ENCODE measurements at regions not wholly inside any gene's neighbourhood (a gene's known extent, or its start where the extent isn't known, plus 50 kb on each side); places are given as distances from the start of the nearest gene placed in this dataset.

- TF ChIP-seq BACH2 (CRISPR knock-in tag; IDR thresholded peaks at IDR 0.05; ENCODE audit: borderline replicate concordance), result no peak
- no peak for TF ChIP-seq RARB (CRISPR knock-in tag; IDR thresholded peaks at IDR 0.05)
- TF ChIP-seq GLIS3 (CRISPR knock-in tag; IDR thresholded peaks at IDR 0.05), result no peak
- TF ChIP-seq ARNTL (CRISPR knock-in tag; IDR thresholded peaks at IDR 0.05; ENCODE audit: borderline replicate concordance, low read depth), result no peak
- TF ChIP-seq, protein P1, sequence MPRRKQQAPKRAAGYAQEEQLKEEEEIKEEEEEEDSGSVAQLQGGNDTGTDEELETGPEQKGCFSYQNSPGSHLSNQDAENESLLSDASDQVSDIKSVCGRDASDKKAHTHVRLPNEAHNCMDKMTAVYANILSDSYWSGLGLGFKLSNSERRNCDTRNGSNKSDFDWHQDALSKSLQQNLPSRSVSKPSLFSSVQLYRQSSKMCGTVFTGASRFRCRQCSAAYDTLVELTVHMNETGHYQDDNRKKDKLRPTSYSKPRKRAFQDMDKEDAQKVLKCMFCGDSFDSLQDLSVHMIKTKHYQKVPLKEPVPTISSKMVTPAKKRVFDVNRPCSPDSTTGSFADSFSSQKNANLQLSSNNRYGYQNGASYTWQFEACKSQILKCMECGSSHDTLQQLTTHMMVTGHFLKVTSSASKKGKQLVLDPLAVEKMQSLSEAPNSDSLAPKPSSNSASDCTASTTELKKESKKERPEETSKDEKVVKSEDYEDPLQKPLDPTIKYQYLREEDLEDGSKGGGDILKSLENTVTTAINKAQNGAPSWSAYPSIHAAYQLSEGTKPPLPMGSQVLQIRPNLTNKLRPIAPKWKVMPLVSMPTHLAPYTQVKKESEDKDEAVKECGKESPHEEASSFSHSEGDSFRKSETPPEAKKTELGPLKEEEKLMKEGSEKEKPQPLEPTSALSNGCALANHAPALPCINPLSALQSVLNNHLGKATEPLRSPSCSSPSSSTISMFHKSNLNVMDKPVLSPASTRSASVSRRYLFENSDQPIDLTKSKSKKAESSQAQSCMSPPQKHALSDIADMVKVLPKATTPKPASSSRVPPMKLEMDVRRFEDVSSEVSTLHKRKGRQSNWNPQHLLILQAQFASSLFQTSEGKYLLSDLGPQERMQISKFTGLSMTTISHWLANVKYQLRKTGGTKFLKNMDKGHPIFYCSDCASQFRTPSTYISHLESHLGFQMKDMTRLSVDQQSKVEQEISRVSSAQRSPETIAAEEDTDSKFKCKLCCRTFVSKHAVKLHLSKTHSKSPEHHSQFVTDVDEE (CRISPR knock-in tag; IDR thresholded peaks at IDR 0.05), result no peak
- no peak for TF ChIP-seq ZNF565 (CRISPR knock-in tag; conservative IDR thresholded peaks at IDR 0.05; ENCODE audit: low read depth)
- TF ChIP-seq CSRNP3 (CRISPR knock-in tag; IDR thresholded peaks at IDR 0.05), result no peak
- no peak for TF ChIP-seq ZNF70 (CRISPR knock-in tag; IDR thresholded peaks at IDR 0.05)
- TF ChIP-seq, protein P2, sequence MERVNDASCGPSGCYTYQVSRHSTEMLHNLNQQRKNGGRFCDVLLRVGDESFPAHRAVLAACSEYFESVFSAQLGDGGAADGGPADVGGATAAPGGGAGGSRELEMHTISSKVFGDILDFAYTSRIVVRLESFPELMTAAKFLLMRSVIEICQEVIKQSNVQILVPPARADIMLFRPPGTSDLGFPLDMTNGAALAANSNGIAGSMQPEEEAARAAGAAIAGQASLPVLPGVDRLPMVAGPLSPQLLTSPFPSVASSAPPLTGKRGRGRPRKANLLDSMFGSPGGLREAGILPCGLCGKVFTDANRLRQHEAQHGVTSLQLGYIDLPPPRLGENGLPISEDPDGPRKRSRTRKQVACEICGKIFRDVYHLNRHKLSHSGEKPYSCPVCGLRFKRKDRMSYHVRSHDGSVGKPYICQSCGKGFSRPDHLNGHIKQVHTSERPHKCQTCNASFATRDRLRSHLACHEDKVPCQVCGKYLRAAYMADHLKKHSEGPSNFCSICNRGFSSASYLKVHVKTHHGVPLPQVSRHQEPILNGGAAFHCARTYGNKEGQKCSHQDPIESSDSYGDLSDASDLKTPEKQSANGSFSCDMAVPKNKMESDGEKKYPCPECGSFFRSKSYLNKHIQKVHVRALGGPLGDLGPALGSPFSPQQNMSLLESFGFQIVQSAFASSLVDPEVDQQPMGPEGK (CRISPR knock-in tag; IDR thresholded peaks at IDR 0.05; ENCODE audit: borderline replicate concordance), result no peak
- no peak for TF ChIP-seq PPARA (CRISPR knock-in tag; IDR thresholded peaks at IDR 0.05; ENCODE audit: borderline replicate concordance)
- no peak for TF ChIP-seq TCF4 (CRISPR knock-in tag; IDR thresholded peaks at IDR 0.05; ENCODE audit: borderline replicate concordance)
- no peak for TF ChIP-seq ZNF8 (CRISPR knock-in tag; IDR thresholded peaks at IDR 0.05)
- TF ChIP-seq ESRRG (CRISPR knock-in tag; IDR thresholded peaks at IDR 0.05), result no peak
- no peak for ATAC-seq
Measured at GRCh38 chr1:38600286-38600685, 259.3 kb downstream of the RRAGC start.

- TF ChIP-seq, protein P3, sequence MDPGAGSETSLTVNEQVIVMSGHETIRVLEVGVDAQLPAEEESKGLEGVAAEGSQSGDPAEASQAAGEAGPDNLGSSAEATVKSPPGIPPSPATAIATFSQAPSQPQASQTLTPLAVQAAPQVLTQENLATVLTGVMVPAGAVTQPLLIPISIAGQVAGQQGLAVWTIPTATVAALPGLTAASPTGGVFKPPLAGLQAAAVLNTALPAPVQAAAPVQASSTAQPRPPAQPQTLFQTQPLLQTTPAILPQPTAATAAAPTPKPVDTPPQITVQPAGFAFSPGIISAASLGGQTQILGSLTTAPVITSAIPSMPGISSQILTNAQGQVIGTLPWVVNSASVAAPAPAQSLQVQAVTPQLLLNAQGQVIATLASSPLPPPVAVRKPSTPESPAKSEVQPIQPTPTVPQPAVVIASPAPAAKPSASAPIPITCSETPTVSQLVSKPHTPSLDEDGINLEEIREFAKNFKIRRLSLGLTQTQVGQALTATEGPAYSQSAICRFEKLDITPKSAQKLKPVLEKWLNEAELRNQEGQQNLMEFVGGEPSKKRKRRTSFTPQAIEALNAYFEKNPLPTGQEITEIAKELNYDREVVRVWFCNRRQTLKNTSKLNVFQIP (CRISPR knock-in tag; IDR thresholded peaks at IDR 0.05; ENCODE audit: borderline replicate concordance, low read depth), result no peak
- no peak for TF ChIP-seq OSR1 (CRISPR knock-in tag; IDR thresholded peaks at IDR 0.05)
- ATAC-seq, result no peak
Measured at GRCh38 chr1:38598118-38598517, 261.5 kb downstream of the RRAGC start.

- no peak for TF ChIP-seq GLIS3 (CRISPR knock-in tag; IDR thresholded peaks at IDR 0.05)
- TF ChIP-seq ZNF565 (CRISPR knock-in tag; conservative IDR thresholded peaks at IDR 0.05; ENCODE audit: low read depth), result no peak
- no peak for TF ChIP-seq SNAI2 (CRISPR knock-in tag; IDR thresholded peaks at IDR 0.05)
- TF ChIP-seq TCF4 (CRISPR knock-in tag; IDR thresholded peaks at IDR 0.05; ENCODE audit: borderline replicate concordance), result no peak
- TF ChIP-seq ZFP3 (CRISPR knock-in tag; IDR thresholded peaks at IDR 0.05), result no peak
- TF ChIP-seq ARNTL (CRISPR knock-in tag; IDR thresholded peaks at IDR 0.05; ENCODE audit: borderline replicate concordance, low read depth), result no peak
- TF ChIP-seq ESRRG (CRISPR knock-in tag; IDR thresholded peaks at IDR 0.05), result no peak
- no peak for TF ChIP-seq PPARA (CRISPR knock-in tag; IDR thresholded peaks at IDR 0.05; ENCODE audit: borderline replicate concordance)
- TF ChIP-seq RARB (CRISPR knock-in tag; IDR thresholded peaks at IDR 0.05), result no peak
- no peak for ATAC-seq
Measured at GRCh38 chr1:38589036-38589435, 270.5 kb downstream of the RRAGC start.

DNA sequence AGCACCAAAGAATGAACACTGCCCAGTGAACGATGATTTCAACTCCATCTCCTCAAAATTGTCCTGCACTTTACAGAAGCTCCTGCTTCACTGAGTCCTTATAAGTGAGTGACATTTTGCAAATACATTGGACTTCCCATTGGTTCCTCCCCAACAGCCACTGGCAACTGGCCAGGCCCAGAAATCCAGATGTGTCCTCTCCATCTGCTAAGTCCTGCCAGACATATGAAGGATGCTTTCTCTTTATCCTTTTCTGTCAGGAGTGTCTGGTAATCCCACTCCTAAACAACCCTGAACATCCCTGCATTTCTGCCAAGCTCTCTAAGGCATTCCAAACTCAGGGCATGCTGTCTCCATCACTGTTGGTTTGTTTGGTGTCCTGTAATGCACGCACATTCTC, 271.8 kb downstream of the RRAGC start:
- ATAC-seq, result no peak
- TF ChIP-seq ZNF70 (CRISPR knock-in tag; IDR thresholded peaks at IDR 0.05), result no peak
- TF ChIP-seq PPARA (CRISPR knock-in tag; IDR thresholded peaks at IDR 0.05; ENCODE audit: borderline replicate concordance), result no peak
- TF ChIP-seq, protein P3 (CRISPR knock-in tag; IDR thresholded peaks at IDR 0.05; ENCODE audit: borderline replicate concordance, low read depth), result no peak
- TF ChIP-seq ZNF8 (CRISPR knock-in tag; IDR thresholded peaks at IDR 0.05), result no peak
- no peak for TF ChIP-seq ZFP30 (CRISPR knock-in tag; IDR thresholded peaks at IDR 0.05)
- TF ChIP-seq SNAI2 (CRISPR knock-in tag; IDR thresholded peaks at IDR 0.05), result no peak
- TF ChIP-seq RARB (CRISPR knock-in tag; IDR thresholded peaks at IDR 0.05), result no peak
- TF ChIP-seq, protein P4, sequence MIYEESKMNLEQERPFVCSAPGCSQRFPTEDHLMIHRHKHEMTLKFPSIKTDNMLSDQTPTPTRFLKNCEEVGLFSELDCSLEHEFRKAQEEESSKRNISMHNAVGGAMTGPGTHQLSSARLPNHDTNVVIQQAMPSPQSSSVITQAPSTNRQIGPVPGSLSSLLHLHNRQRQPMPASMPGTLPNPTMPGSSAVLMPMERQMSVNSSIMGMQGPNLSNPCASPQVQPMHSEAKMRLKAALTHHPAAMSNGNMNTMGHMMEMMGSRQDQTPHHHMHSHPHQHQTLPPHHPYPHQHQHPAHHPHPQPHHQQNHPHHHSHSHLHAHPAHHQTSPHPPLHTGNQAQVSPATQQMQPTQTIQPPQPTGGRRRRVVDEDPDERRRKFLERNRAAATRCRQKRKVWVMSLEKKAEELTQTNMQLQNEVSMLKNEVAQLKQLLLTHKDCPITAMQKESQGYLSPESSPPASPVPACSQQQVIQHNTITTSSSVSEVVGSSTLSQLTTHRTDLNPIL (CRISPR knock-in tag; IDR thresholded peaks at IDR 0.05; ENCODE audit: low read depth), result no peak
- no peak for TF ChIP-seq ISL1 (CRISPR knock-in tag; IDR thresholded peaks at IDR 0.05)
- no peak for TF ChIP-seq OSR1 (CRISPR knock-in tag; IDR thresholded peaks at IDR 0.05)
- no peak for TF ChIP-seq BACH2 (CRISPR knock-in tag; IDR thresholded peaks at IDR 0.05; ENCODE audit: borderline replicate concordance)
- no peak for TF ChIP-seq ZC3H10 (CRISPR knock-in tag; IDR thresholded peaks at IDR 0.05)
- no peak for TF ChIP-seq GLIS3 (CRISPR knock-in tag; IDR thresholded peaks at IDR 0.05)
- TF ChIP-seq CSRNP3 (CRISPR knock-in tag; IDR thresholded peaks at IDR 0.05), result no peak
- no peak for TF ChIP-seq ZNF565 (CRISPR knock-in tag; conservative IDR thresholded peaks at IDR 0.05; ENCODE audit: low read depth)
- TF ChIP-seq TOX (CRISPR knock-in tag; IDR thresholded peaks at IDR 0.05; ENCODE audit: borderline replicate concordance), result no peak

Data from SK-N-SH treated with all-trans-retinoic acid at 6 μM for 48 hours (cell line).